ENCODE measurements at regions not wholly inside any gene's neighbourhood (a gene's known extent, or its start where the extent isn't known, plus 50 kb on each side); places are given as distances from the start of the nearest gene placed in this dataset.

- H3F3A ChIP-seq (ENCODE audit: insufficient read depth, low read length): no peaks in the 10 kb centered on the region
- no peaks in the 10 kb centered on the region for H3K36me3 ChIP-seq (ENCODE audit: insufficient read depth, low read length)
- no peaks in the 10 kb centered on the region for H3K79me2 ChIP-seq (ENCODE audit: insufficient read depth, low read length)
- no peaks in the 10 kb centered on the region for H3K9me2 ChIP-seq (ENCODE audit: low read depth, low read length)
- no peak overlapping the region for H3K9ac ChIP-seq (ENCODE audit: low read length)
- no peaks in the 10 kb centered on the region for H3K27me3 ChIP-seq (ENCODE audit: insufficient read depth, low read length)
- H2AFZ ChIP-seq (ENCODE audit: low read length): no peak overlapping the region
- TF ChIP-seq CTCF (IDR thresholded peaks at IDR 0.05; ENCODE audit: low read length): no peak
- no peak for TF ChIP-seq EZH2 (IDR thresholded peaks at IDR 0.05; ENCODE audit: borderline replicate concordance, low read length)
- no peaks in the 10 kb centered on the region for H3K4me1 ChIP-seq (ENCODE audit: insufficient read depth, low read length, severe bottlenecking)
- H3K27ac ChIP-seq (ENCODE audit: low read depth, low read length, poor library complexity, severe bottlenecking): no peak overlapping the region
- no peak overlapping the region for H3K4me2 ChIP-seq (ENCODE audit: low read length)
- no peaks in the 10 kb centered on the region for H4K20me1 ChIP-seq (ENCODE audit: insufficient read depth, low read length)
- H3K4me3 ChIP-seq (ENCODE audit: low read depth, low read length, poor library complexity, severe bottlenecking): no peak overlapping the region
- H3K9me3 ChIP-seq (ENCODE audit: low read length): peaks cover 16% of the 10 kb centered on the region
Measured at GRCh38 chr1:193435781-193436180, 249.4 kb upstream of the B3GALT2 start.

- Histone ChIP-seq H3K4me3 (ENCODE audit: low read depth, low read length, poor library complexity, severe bottlenecking) (no peak overlapping the region), H3K79me2 (ENCODE audit: insufficient read depth, low read length) (no peaks in the 10 kb centered on the region), H3F3A (ENCODE audit: insufficient read depth, low read length) (no peaks in the 10 kb centered on the region), H3K27ac (ENCODE audit: low read depth, low read length, poor library complexity, severe bottlenecking) (no peak overlapping the region), H3K4me2 (ENCODE audit: low read length) (no peak overlapping the region), H3K9ac (ENCODE audit: low read length) (no peak overlapping the region), H3K4me1 (ENCODE audit: insufficient read depth, low read length, severe bottlenecking) (no peaks in the 10 kb centered on the region), H4K20me1 (ENCODE audit: insufficient read depth, low read length) (no peaks in the 10 kb centered on the region), H3K9me3 (ENCODE audit: low read length) (peaks cover 16% of the 10 kb centered on the region), H3K27me3 (ENCODE audit: insufficient read depth, low read length) (no peaks in the 10 kb centered on the region), H3K36me3 (ENCODE audit: insufficient read depth, low read length) (no peaks in the 10 kb centered on the region), H2AFZ (ENCODE audit: low read length) (no peak overlapping the region), H3K9me2 (ENCODE audit: low read depth, low read length) (no peaks in the 10 kb centered on the region)
- TF ChIP-seq EZH2 (IDR thresholded peaks at IDR 0.05; ENCODE audit: borderline replicate concordance, low read length) (no peak), CTCF (IDR thresholded peaks at IDR 0.05; ENCODE audit: low read length) (no peak)
Measured at GRCh38 chr1:193434319-193434718, 247.9 kb upstream of the B3GALT2 start.

GRCh38 chr1:193433599-193433998 is 247.2 kb upstream of the B3GALT2 start:
- no peak overlapping the region for H3K9ac ChIP-seq (ENCODE audit: low read length)
- H3K4me1 ChIP-seq (ENCODE audit: insufficient read depth, low read length, severe bottlenecking): no peaks in the 10 kb centered on the region
- H3K79me2 ChIP-seq (ENCODE audit: insufficient read depth, low read length): no peaks in the 10 kb centered on the region
- no peaks in the 10 kb centered on the region for H3K36me3 ChIP-seq (ENCODE audit: insufficient read depth, low read length)
- H3K9me2 ChIP-seq (ENCODE audit: low read depth, low read length): no peaks in the 10 kb centered on the region
- H3K27me3 ChIP-seq (ENCODE audit: insufficient read depth, low read length): no peaks in the 10 kb centered on the region
- H3K9me3 ChIP-seq (ENCODE audit: low read length): peaks cover 16% of the 10 kb centered on the region
- H4K20me1 ChIP-seq (ENCODE audit: insufficient read depth, low read length): no peaks in the 10 kb centered on the region
- H3F3A ChIP-seq (ENCODE audit: insufficient read depth, low read length): no peaks in the 10 kb centered on the region
- no peak overlapping the region for H3K4me2 ChIP-seq (ENCODE audit: low read length)
- TF ChIP-seq CTCF (IDR thresholded peaks at IDR 0.05; ENCODE audit: low read length): no peak
- no peak for TF ChIP-seq EZH2 (IDR thresholded peaks at IDR 0.05; ENCODE audit: borderline replicate concordance, low read length)
- H3K27ac ChIP-seq (ENCODE audit: low read depth, low read length, poor library complexity, severe bottlenecking): no peak overlapping the region
- no peak overlapping the region for H3K4me3 ChIP-seq (ENCODE audit: low read depth, low read length, poor library complexity, severe bottlenecking)
- no peak overlapping the region for H2AFZ ChIP-seq (ENCODE audit: low read length)
